NCI-H345 treated with DMSO at 0.1 percent for 48 hours (cell line): ENCODE measurements at regions not wholly inside any gene's neighbourhood (a gene's known extent, or its start where the extent isn't known, plus 50 kb on each side); places are given as distances from the start of the nearest gene placed in this dataset.
"Not testable (repeated sequence)": the region's sequence is repeated elsewhere in the genome, so short reads cannot be mapped to it uniquely, and the experiment has no call there.

Source experiments
- DNase-seq: peaks from one replicate; lab custom pipeline; 2025; ENCODE audit not compliant: unreplicated experiment; lab: John Stamatoyannopoulos, UW

GRCh38 chr6:85887461-85887860, 244.8 kb upstream of the SYNCRIP start:
- no peak for DNase-seq

GRCh38 chr6:85868685-85869084, 226.0 kb upstream of the SYNCRIP start:
- no peak for DNase-seq

GRCh38 chr6:85867595-85867994, 224.9 kb upstream of the SYNCRIP start:
- DNase-seq = no peak

- no peak for DNase-seq
Observed at GRCh38 chr6:85866758-85867401, 224.2 kb upstream of the SYNCRIP start.

GRCh38 chr6:85866370-85866730, 223.7 kb upstream of the SYNCRIP start:
- no peak for DNase-seq

GRCh38 chr6:85865420-85866369, 223.0 kb upstream of the SYNCRIP start:
- DNase-seq = no peak

GRCh38 chr6:85864453-85865401, 222.0 kb upstream of the SYNCRIP start:
- no peak for DNase-seq

GRCh38 chr6:85856235-85856634, 213.5 kb upstream of the SYNCRIP start:
- no peak for DNase-seq

- not testable (repeated sequence) for DNase-seq
Observed at GRCh38 chr6:85838351-85839119, 195.8 kb upstream of the SYNCRIP start.

- no peak for DNase-seq
Observed at GRCh38 chr6:85828973-85829372, 186.3 kb upstream of the SYNCRIP start.

GRCh38 chr6:85826997-85827396, 184.3 kb upstream of the SYNCRIP start:
- no peak for DNase-seq

- DNase-seq = no peak
Observed at GRCh38 chr6:85824329-85824728, 181.6 kb upstream of the SYNCRIP start.

GRCh38 chr6:85810558-85810957, 167.9 kb upstream of the SYNCRIP start:
- no peak for DNase-seq

GRCh38 chr6:85803721-85804120, 161.0 kb upstream of the SYNCRIP start:
- DNase-seq = no peak

- DNase-seq = no peak
Observed at GRCh38 chr6:85802162-85802561, 159.5 kb upstream of the SYNCRIP start.

GRCh38 chr6:85798931-85799652, 156.4 kb upstream of the SYNCRIP start:
- DNase-seq = no peak

GRCh38 chr6:85797993-85798392, 155.3 kb upstream of the SYNCRIP start:
- no peak for DNase-seq

- no peak for DNase-seq
Observed at GRCh38 chr6:85795945-85796344, 153.3 kb upstream of the SYNCRIP start.

- DNase-seq = no peak
Observed at GRCh38 chr6:85792254-85792653, 149.6 kb upstream of the SYNCRIP start.

- DNase-seq = no peak
Observed at GRCh38 chr6:85775883-85776282, 133.2 kb upstream of the SYNCRIP start.
